SK-N-MC (cell line): ENCODE measurements at regions not wholly inside any gene's neighbourhood (a gene's known extent, or its start where the extent isn't known, plus 50 kb on each side); places are given as distances from the start of the nearest gene placed in this dataset.

ENCODE experiments used
- EZH2 ChIP-seq: fragments of 200-600 bp; sonication (generic); IDR thresholded peaks from one replicate; pipeline ENCODE4 v1.6.1; 2017; ENCODE audit warnings: antibody characterized with exemption
- FOXP2 ChIP-seq: optimal IDR thresholded peaks from 2 replicates; pipeline ENCODE3; 2011; ENCODE audit warnings: mild to moderate bottlenecking, moderate library complexity; ENCODE audit not compliant: insufficient read depth; ENCODE audit errors: extremely low read length, control extremely low read depth
- POLR2AphosphoS5 ChIP-seq: IDR thresholded peaks from 2 replicates; pipeline ENCODE4 v1.6.1; 2012; ENCODE audit warnings: mild to moderate bottlenecking, low read depth, low read length, borderline replicate concordance

- TF ChIP-seq EZH2 (no peak), POLR2AphosphoS5 (no peak), FOXP2 (no peak)
These were observed 102.2 kb upstream of the NKX1-1 start for GRCh38 chr4:1508161-1509160.
